ENCODE measurements at regions not wholly inside any gene's neighbourhood (a gene's known extent, or its start where the extent isn't known, plus 50 kb on each side); places are given as distances from the start of the nearest gene placed in this dataset.
"Not testable (repeated sequence)": the region's sequence is repeated elsewhere in the genome, so short reads cannot be mapped to it uniquely, and the experiment has no call there.

- DNase-seq = not testable (repeated sequence)
Measured at GRCh38 chr7:6882321-6882721, 56.2 kb upstream of the CCZ1B start.

- DNase-seq = not testable (repeated sequence)
Measured at GRCh38 chr7:6883756-6884155, 57.7 kb upstream of the CCZ1B start.

- no peak for DNase-seq
Measured at GRCh38 chr7:6886198-6886597, 60.1 kb upstream of the CCZ1B start.

GRCh38 chr7:6888267-6889045 is 62.4 kb upstream of the CCZ1B start:
- DNase-seq = not testable (repeated sequence)

GRCh38 chr7:6889252-6889812 is 63.3 kb upstream of the CCZ1B start:
- no peak for DNase-seq

GRCh38 chr7:6902097-6902518 is 76.0 kb upstream of the CCZ1B start:
- DNase-seq = not testable (repeated sequence)

- not testable (repeated sequence) for DNase-seq
Measured at GRCh38 chr7:6903289-6903688, 77.2 kb upstream of the CCZ1B start.

GRCh38 chr7:6903792-6904191 is 77.7 kb upstream of the CCZ1B start:
- not testable (repeated sequence) for DNase-seq

GRCh38 chr7:6917258-6917657 is 91.2 kb upstream of the CCZ1B start:
- DNase-seq = no peak

- DNase-seq = not testable (repeated sequence)
Measured at GRCh38 chr7:6919169-6919568, 93.1 kb upstream of the CCZ1B start.

GRCh38 chr7:6924523-6924922 is 98.4 kb upstream of the CCZ1B start:
- not testable (repeated sequence) for DNase-seq

- not testable (repeated sequence) for DNase-seq
Measured at GRCh38 chr7:6926193-6927174, 100.4 kb upstream of the CCZ1B start.

- not testable (repeated sequence) for DNase-seq
Measured at GRCh38 chr7:6927643-6928042, 101.6 kb upstream of the CCZ1B start.

- not testable (repeated sequence) for DNase-seq
Measured at GRCh38 chr7:6929588-6929987, 103.5 kb upstream of the CCZ1B start.

GRCh38 chr7:6930081-6930635 is 104.1 kb upstream of the CCZ1B start:
- not testable (repeated sequence) for DNase-seq

- not testable (repeated sequence) for DNase-seq
Measured at GRCh38 chr7:6930787-6931186, 104.7 kb upstream of the CCZ1B start.

- not testable (repeated sequence) for DNase-seq
Measured at GRCh38 chr7:6931456-6931855, 105.4 kb upstream of the CCZ1B start.

- DNase-seq = not testable (repeated sequence)
Measured at GRCh38 chr7:6933954-6934632, 108.0 kb upstream of the CCZ1B start.

GRCh38 chr7:6934981-6935380 is 108.9 kb upstream of the CCZ1B start:
- no peak for DNase-seq

- DNase-seq = not testable (repeated sequence)
Measured at GRCh38 chr7:6936626-6937025, 110.6 kb upstream of the CCZ1B start.

- DNase-seq = not testable (repeated sequence)
Measured at GRCh38 chr7:6937746-6938145, 111.7 kb upstream of the CCZ1B start.

- not testable (repeated sequence) for DNase-seq
Measured at GRCh38 chr7:6938284-6938683, 112.2 kb upstream of the CCZ1B start.
